GM20000 (cell line): ENCODE measurements at regions not wholly inside any gene's neighbourhood (a gene's known extent, or its start where the extent isn't known, plus 50 kb on each side); places are given as distances from the start of the nearest gene placed in this dataset.

ENCODE experiments used
- DNase-seq: peaks from one replicate; pipeline ENCODE4 v3.0.0; 2012; ENCODE audit warnings: low spot score
- TF ChIP-seq, protein P1 (sequence below): IDR thresholded peaks from 2 replicates; pipeline ENCODE4 v1.5.1; 2012; ENCODE audit warnings: mild to moderate bottlenecking, control low read depth; ENCODE audit errors: extremely low read depth, missing control alignments

GRCh38 chr2:238586931-238587775 is 160.4 kb downstream of the ASB1 start:
- DNase-seq = no peak
- TF ChIP-seq, protein P1, sequence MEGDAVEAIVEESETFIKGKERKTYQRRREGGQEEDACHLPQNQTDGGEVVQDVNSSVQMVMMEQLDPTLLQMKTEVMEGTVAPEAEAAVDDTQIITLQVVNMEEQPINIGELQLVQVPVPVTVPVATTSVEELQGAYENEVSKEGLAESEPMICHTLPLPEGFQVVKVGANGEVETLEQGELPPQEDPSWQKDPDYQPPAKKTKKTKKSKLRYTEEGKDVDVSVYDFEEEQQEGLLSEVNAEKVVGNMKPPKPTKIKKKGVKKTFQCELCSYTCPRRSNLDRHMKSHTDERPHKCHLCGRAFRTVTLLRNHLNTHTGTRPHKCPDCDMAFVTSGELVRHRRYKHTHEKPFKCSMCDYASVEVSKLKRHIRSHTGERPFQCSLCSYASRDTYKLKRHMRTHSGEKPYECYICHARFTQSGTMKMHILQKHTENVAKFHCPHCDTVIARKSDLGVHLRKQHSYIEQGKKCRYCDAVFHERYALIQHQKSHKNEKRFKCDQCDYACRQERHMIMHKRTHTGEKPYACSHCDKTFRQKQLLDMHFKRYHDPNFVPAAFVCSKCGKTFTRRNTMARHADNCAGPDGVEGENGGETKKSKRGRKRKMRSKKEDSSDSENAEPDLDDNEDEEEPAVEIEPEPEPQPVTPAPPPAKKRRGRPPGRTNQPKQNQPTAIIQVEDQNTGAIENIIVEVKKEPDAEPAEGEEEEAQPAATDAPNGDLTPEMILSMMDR = no peak

DNA sequence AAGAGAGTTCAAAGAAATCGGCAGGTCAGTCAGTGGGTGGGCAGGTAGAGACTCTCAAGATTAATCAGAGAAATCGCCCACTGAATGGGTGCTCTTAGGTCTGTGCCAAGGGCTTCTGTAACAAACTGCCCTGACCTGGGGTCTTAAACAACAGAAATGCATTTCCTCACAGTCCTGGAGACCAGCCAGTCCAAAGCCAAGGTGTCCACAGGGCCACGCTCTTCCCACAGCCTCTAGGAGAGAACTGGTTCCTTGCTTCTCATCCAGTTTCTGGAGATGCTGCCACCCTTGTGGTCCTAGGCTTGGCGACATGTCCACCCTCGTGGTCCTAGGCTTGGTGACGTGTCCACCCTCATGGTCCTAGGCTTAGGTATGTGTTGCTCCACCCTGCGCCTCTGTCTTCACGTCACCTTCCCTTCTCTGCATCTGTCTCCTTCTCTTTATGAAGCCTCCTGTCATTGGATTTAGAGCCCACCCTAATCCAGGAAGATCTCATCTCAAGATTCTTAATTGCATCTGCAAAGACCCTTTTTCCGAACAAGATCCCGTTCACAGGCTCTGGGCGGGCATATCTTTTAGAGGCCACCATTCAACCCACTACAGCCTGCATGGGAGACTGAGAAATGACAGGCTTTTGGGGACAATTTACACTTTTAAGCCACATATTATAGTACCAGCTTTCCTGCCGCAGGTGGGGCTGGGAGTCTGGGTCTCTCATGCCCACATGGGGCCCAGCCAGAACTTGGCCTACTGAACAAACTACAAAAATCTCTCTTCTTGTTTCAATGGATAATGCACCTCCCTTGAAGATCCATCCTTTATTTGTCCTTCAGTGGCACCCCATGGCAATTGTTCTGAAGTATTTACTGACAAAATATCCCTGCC is 161.3 kb downstream of the ASB1 start:
- DNase-seq = no peak
- TF ChIP-seq, protein P1 = no peak

GRCh38 chr2:238589591-238590460 is 163.1 kb downstream of the ASB1 start:
- no peak for DNase-seq
- TF ChIP-seq, protein P1 = no peak

DNA sequence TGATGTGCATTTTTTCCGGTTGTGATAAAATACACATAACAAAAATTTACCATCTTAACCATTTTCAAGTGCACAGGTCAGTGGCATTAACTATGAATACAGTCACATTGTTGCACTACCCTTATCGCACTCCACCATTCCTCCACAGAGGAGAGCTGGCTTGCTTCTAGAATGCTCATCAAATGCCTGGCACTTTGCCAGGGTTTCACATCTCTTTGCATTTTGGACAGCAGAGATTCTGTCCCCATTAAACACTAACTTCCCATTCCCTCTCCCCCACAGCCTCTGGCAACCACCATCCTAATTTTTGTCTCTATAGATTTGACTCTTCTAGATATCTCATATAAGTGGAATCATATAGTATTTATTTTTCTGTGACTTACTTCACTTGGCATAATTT is 165.0 kb downstream of the ASB1 start:
- TF ChIP-seq, protein P1 = no peak
- DNase-seq = no peak

GRCh38 chr2:238593236-238593635 is 166.5 kb downstream of the ASB1 start:
- TF ChIP-seq, protein P1 = no peak
- no peak for DNase-seq

DNA sequence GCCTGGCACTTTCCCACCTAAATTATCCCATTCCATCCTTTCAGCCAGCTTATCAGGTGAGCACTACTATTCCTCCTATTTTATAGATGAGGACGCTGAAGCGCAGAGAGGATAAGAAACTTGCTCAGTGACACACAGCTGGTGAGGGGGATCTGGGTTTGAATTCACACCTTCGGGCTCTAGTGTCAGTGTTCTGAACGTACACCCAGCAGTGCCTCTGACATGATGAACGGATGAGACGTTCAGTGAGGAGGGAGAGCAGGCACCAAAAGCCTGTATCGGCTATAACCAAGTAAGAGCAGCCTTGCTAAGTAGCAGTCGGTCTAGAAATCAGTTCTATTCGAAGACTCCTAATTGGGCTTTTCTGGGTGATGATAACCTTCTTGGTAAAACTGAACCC is 167.0 kb downstream of the ASB1 start:
- TF ChIP-seq, protein P1 = no peak

More for the DNA sequence above, 167.0 kb downstream of the ASB1 start:
- no peak for DNase-seq
